HG03064 (cell line): ENCODE measurements at regions not wholly inside any gene's neighbourhood (a gene's known extent, or its start where the extent isn't known, plus 50 kb on each side); places are given as distances from the start of the nearest gene placed in this dataset.
"Not testable (repeated sequence)": the region's sequence is repeated elsewhere in the genome, so short reads cannot be mapped to it uniquely, and the experiment has no call there.

Experiments used
- ATAC-seq: cut with Tn5 transposase; IDR thresholded peaks from one replicate; pipeline ENCODE4 v1.9.1; 2021; ENCODE audit warnings: low read depth; ENCODE audit not compliant: unreplicated experiment

GRCh38 chr4:65265526-65265925 lies 404.8 kb downstream of the EPHA5 start:
- ATAC-seq, result no peak

GRCh38 chr4:65259296-65259695 lies 411.0 kb downstream of the EPHA5 start:
- ATAC-seq, result no peak

- no peak for ATAC-seq
Observed at GRCh38 chr4:65250916-65251315, 419.4 kb downstream of the EPHA5 start.

GRCh38 chr4:65249111-65249510 lies 421.2 kb downstream of the EPHA5 start:
- no peak for ATAC-seq

- no peak for ATAC-seq
Observed at GRCh38 chr4:65242156-65242846, 428.0 kb downstream of the EPHA5 start.

- ATAC-seq, result no peak
Observed at GRCh38 chr4:65241257-65241997, 428.9 kb downstream of the EPHA5 start.

GRCh38 chr4:65234061-65234460 lies 436.2 kb downstream of the EPHA5 start:
- ATAC-seq, result no peak

GRCh38 chr4:65227628-65228027 lies 442.7 kb downstream of the EPHA5 start:
- ATAC-seq, result no peak

GRCh38 chr4:65223601-65224000 lies 446.7 kb downstream of the EPHA5 start:
- no peak for ATAC-seq

GRCh38 chr4:65223074-65223473 lies 447.2 kb downstream of the EPHA5 start:
- ATAC-seq, result not testable (repeated sequence)

- no peak for ATAC-seq
Observed at GRCh38 chr4:65217179-65217578, 453.1 kb downstream of the EPHA5 start.

GRCh38 chr4:65202853-65203236 lies 467.4 kb downstream of the EPHA5 start:
- ATAC-seq, result no peak

GRCh38 chr4:65202165-65202852 lies 468.0 kb downstream of the EPHA5 start:
- ATAC-seq, result no peak

GRCh38 chr4:65195666-65196065 lies 474.6 kb downstream of the EPHA5 start:
- no peak for ATAC-seq

GRCh38 chr4:65195002-65195401 lies 475.3 kb downstream of the EPHA5 start:
- ATAC-seq, result no peak

GRCh38 chr4:65193985-65194384 lies 476.3 kb downstream of the EPHA5 start:
- ATAC-seq, result no peak

GRCh38 chr4:65190780-65191179 lies 479.5 kb downstream of the EPHA5 start:
- no peak for ATAC-seq

- ATAC-seq, result no peak
Observed at GRCh38 chr4:65175585-65175984, 494.7 kb downstream of the EPHA5 start.

- no peak for ATAC-seq
Observed at GRCh38 chr4:65170768-65171514, 499.3 kb downstream of the EPHA5 start.

GRCh38 chr4:65167719-65168118 lies 502.6 kb downstream of the EPHA5 start:
- no peak for ATAC-seq

GRCh38 chr4:65152205-65152604 lies 518.1 kb downstream of the EPHA5 start:
- no peak for ATAC-seq
